GM18517 (cell line): ENCODE measurements at regions not wholly inside any gene's neighbourhood (a gene's known extent, or its start where the extent isn't known, plus 50 kb on each side); places are given as distances from the start of the nearest gene placed in this dataset.

Experiments used
- ATAC-seq: cut with Tn5 transposase; IDR thresholded peaks from one replicate; pipeline ENCODE4 v1.9.1; 2021; ENCODE audit warnings: mild to moderate bottlenecking, moderate library complexity; ENCODE audit not compliant: unreplicated experiment

GRCh38 chr6:100184473-100184872 is 190.4 kb upstream of the MCHR2 start:
- ATAC-seq: no peak

GRCh38 chr6:100182313-100182712 is 188.3 kb upstream of the MCHR2 start:
- ATAC-seq: no peak

GRCh38 chr6:100181309-100181708 is 187.3 kb upstream of the MCHR2 start:
- no peak for ATAC-seq

- ATAC-seq: no peak
Observed at GRCh38 chr6:100179576-100179975, 185.6 kb upstream of the MCHR2 start.

- ATAC-seq: no peak
Observed at GRCh38 chr6:100177956-100178355, 183.9 kb upstream of the MCHR2 start.

GRCh38 chr6:100176951-100177710 is 183.1 kb upstream of the MCHR2 start:
- ATAC-seq: no peak

GRCh38 chr6:100176311-100176950 is 182.4 kb upstream of the MCHR2 start:
- no peak for ATAC-seq

- no peak for ATAC-seq
Observed at GRCh38 chr6:100175814-100176310, 181.8 kb upstream of the MCHR2 start.

GRCh38 chr6:100173211-100173610 is 179.2 kb upstream of the MCHR2 start:
- ATAC-seq: no peak

- no peak for ATAC-seq
Observed at GRCh38 chr6:100172322-100172713, 178.3 kb upstream of the MCHR2 start.

- ATAC-seq: peak; percentile 87
Observed at GRCh38 chr6:100171533-100172321, 177.7 kb upstream of the MCHR2 start.

GRCh38 chr6:100168148-100168547 is 174.1 kb upstream of the MCHR2 start:
- ATAC-seq: no peak

- ATAC-seq: no peak
Observed at GRCh38 chr6:100167585-100167984, 173.6 kb upstream of the MCHR2 start.

GRCh38 chr6:100166956-100167355 is 172.9 kb upstream of the MCHR2 start:
- ATAC-seq: no peak

- ATAC-seq: no peak
Observed at GRCh38 chr6:100165442-100165841, 171.4 kb upstream of the MCHR2 start.

GRCh38 chr6:100163035-100163434 is 169.0 kb upstream of the MCHR2 start:
- ATAC-seq: no peak

GRCh38 chr6:100161782-100162365 is 167.9 kb upstream of the MCHR2 start:
- no peak for ATAC-seq

- ATAC-seq: no peak
Observed at GRCh38 chr6:100160930-100161329, 166.9 kb upstream of the MCHR2 start.

- ATAC-seq: no peak
Observed at GRCh38 chr6:100155141-100155540, 161.1 kb upstream of the MCHR2 start.

GRCh38 chr6:100153636-100154275 is 159.7 kb upstream of the MCHR2 start:
- no peak for ATAC-seq

GRCh38 chr6:100152201-100152600 is 158.2 kb upstream of the MCHR2 start:
- ATAC-seq: no peak
